ENCODE measurements at regions not wholly inside any gene's neighbourhood (a gene's known extent, or its start where the extent isn't known, plus 50 kb on each side); places are given as distances from the start of the nearest gene placed in this dataset.

DNA sequence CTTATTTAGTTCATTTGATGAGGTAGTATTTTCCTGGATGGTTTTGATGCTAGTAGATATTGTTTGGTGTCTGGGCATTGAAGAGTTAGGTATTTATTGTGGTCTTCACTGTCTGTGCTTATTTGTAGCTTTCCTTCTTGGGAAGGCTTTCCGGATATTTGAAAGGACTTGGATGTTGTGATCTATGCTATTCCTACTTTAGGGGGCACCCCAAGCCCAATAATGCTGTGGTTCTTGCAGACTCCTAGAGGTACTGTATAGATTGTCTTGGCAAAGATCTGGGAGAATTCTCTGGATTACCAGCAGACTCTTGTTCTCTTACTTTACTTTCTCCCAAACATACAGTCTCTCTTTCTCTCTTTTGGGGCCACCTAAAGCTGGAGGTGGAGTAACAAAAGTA, 315.7 kb downstream of the MAT2B start:
- CTCF ChIA-PET: interaction anchor here (0.6 to 1.1 kb wide), 2 partner anchors 12 to 215 kb away, joined by 3 read pairs; no protein-coding TSS in a partner anchor
- Mint-ChIP-seq H3K27me3 (ENCODE audit: insufficient read depth, unreplicated experiment) (no peaks in the 10 kb centered on the region), H3K27ac (ENCODE audit: low read depth, unreplicated experiment) (no peak overlapping the region), H3K4me1 (ENCODE audit: insufficient read depth, unreplicated experiment) (no peaks in the 10 kb centered on the region), H3K36me3 (ENCODE audit: insufficient read depth, unreplicated experiment) (no peaks in the 10 kb centered on the region), H3K9me3 (ENCODE audit: unreplicated experiment) (peaks cover 30% of the 10 kb centered on the region), H3K4me3 (ENCODE audit: unreplicated experiment) (no peak overlapping the region)
- no TSS peak for BruUV-seq (replicated peaks)
- peak; percentile 23 for DNase-seq (ENCODE audit: unreplicated experiment)
- intact Hi-C loops (cut with micrococcal nuclease): no loop called here
- TF ChIP-seq, protein P1, sequence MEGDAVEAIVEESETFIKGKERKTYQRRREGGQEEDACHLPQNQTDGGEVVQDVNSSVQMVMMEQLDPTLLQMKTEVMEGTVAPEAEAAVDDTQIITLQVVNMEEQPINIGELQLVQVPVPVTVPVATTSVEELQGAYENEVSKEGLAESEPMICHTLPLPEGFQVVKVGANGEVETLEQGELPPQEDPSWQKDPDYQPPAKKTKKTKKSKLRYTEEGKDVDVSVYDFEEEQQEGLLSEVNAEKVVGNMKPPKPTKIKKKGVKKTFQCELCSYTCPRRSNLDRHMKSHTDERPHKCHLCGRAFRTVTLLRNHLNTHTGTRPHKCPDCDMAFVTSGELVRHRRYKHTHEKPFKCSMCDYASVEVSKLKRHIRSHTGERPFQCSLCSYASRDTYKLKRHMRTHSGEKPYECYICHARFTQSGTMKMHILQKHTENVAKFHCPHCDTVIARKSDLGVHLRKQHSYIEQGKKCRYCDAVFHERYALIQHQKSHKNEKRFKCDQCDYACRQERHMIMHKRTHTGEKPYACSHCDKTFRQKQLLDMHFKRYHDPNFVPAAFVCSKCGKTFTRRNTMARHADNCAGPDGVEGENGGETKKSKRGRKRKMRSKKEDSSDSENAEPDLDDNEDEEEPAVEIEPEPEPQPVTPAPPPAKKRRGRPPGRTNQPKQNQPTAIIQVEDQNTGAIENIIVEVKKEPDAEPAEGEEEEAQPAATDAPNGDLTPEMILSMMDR (IDR thresholded peaks at IDR 0.05; ENCODE audit: unreplicated experiment): no peak
- POLR2A ChIA-PET: interaction anchor here (0.6 kb wide), 1 partner anchor 576 kb away, joined by 3 read pairs; no protein-coding TSS in a partner anchor

DNA sequence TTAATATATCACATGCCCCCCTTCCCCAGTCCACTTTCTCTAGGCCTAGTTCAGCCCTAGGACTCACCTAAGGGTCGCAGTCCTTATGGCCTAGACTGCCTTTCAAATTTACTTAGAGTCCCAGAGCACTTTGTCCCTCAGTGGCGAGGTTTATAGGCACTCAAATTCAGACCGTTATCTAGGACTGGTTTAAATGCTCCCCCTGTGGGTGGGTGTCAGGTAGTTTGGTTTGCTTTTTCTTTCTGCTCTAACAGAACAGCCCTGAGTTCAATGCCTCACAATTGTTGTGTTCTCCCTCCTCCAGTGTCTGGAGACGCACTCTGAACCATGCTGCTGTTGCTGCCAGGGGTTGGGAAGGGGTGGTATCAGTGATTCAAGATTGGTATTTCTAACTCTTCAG, 317.1 kb downstream of the MAT2B start:
- ChIA-PET CTCF (no interaction called here), POLR2A (interaction anchor here (0.7 kb wide), 1 partner anchor 83 kb away, joined by 3 read pairs; no protein-coding TSS in a partner anchor)
- BruUV-seq (replicated peaks): no TSS peak
- H3K36me3 Mint-ChIP-seq (ENCODE audit: insufficient read depth, unreplicated experiment): no peaks in the 10 kb centered on the region
- DNase-seq (ENCODE audit: unreplicated experiment): no peak
- TF ChIP-seq, protein P1 (IDR thresholded peaks at IDR 0.05; ENCODE audit: unreplicated experiment): no peak
- no peak overlapping the region for H3K4me3 Mint-ChIP-seq (ENCODE audit: unreplicated experiment)
- intact Hi-C loops (cut with micrococcal nuclease): no loop called here
- H3K27ac Mint-ChIP-seq (ENCODE audit: low read depth, unreplicated experiment): no peak overlapping the region
- H3K4me1 Mint-ChIP-seq (ENCODE audit: insufficient read depth, unreplicated experiment): no peaks in the 10 kb centered on the region
- peaks cover 28% of the 10 kb centered on the region for H3K9me3 Mint-ChIP-seq (ENCODE audit: unreplicated experiment)
- no peaks in the 10 kb centered on the region for H3K27me3 Mint-ChIP-seq (ENCODE audit: insufficient read depth, unreplicated experiment)

DNA sequence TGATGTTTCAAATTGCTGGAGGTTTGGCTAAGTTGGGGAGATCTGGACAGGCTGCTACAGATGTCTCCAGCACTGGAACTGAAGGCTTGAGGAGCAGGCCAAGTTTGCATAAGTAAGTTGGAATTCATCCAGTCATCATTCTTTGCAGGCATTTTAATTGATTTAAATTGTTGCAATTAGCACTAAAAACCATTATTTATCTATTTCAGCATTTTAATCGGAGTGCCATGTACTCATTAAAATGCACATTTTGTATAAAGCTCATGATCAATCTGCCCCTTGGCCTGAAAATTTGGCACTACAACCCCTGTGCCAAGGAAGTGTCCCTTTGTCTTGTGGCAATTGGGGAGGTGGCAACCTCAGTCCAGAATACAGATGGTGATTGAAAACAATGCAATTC, 320.2 kb downstream of the MAT2B start:
- BruUV-seq (replicated peaks): no TSS peak
- Mint-ChIP-seq H3K9me3 (ENCODE audit: unreplicated experiment) (peaks cover 4% of the 10 kb centered on the region), H3K27me3 (ENCODE audit: insufficient read depth, unreplicated experiment) (no peaks in the 10 kb centered on the region), H3K4me3 (ENCODE audit: unreplicated experiment) (no peak overlapping the region), H3K36me3 (ENCODE audit: insufficient read depth, unreplicated experiment) (no peaks in the 10 kb centered on the region), H3K4me1 (ENCODE audit: insufficient read depth, unreplicated experiment) (peaks cover 5% of the 10 kb centered on the region), H3K27ac (ENCODE audit: low read depth, unreplicated experiment) (no peak overlapping the region)
- intact Hi-C loops (cut with micrococcal nuclease): no loop called here
- ChIA-PET CTCF (no interaction called here), POLR2A (no interaction called here)
- TF ChIP-seq, protein P1 (IDR thresholded peaks at IDR 0.05; ENCODE audit: unreplicated experiment): no peak
- no peak for DNase-seq (ENCODE audit: unreplicated experiment)

DNA sequence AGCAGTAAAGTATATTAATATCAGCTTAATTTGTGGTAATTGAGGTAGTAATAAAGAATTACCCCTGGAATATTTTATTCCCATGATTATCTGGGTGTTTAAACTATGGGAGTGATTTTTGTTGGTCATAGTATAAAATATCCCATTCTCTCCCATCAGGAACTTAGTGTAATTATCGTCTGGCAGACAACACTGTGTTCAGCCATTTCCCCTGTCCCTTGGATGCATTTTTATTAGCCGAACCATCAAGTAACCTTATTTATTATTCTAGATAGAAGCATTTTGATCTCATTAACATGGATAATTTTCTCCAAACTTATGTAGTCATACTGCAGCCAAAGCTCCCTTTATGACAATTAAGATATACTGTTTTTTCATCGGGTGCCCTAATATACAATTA, 320.8 kb downstream of the MAT2B start:
- no peak overlapping the region for H3K4me3 Mint-ChIP-seq (ENCODE audit: unreplicated experiment)
- BruUV-seq (replicated peaks): no TSS peak
- intact Hi-C loops (cut with micrococcal nuclease): no loop called here
- DNase-seq (ENCODE audit: unreplicated experiment): no peak
- CTCF ChIA-PET: no interaction called here
- no peak overlapping the region for H3K27ac Mint-ChIP-seq (ENCODE audit: low read depth, unreplicated experiment)
- no peaks in the 10 kb centered on the region for H3K9me3 Mint-ChIP-seq (ENCODE audit: unreplicated experiment)
- TF ChIP-seq, protein P1 (IDR thresholded peaks at IDR 0.05; ENCODE audit: unreplicated experiment): no peak
- H3K27me3 Mint-ChIP-seq (ENCODE audit: insufficient read depth, unreplicated experiment): no peaks in the 10 kb centered on the region
- H3K36me3 Mint-ChIP-seq (ENCODE audit: insufficient read depth, unreplicated experiment): no peaks in the 10 kb centered on the region
- POLR2A ChIA-PET: interaction anchor here (0.7 kb wide), 1 partner anchor 32 kb away, joined by 4 read pairs; no protein-coding TSS in a partner anchor
- peaks cover 5% of the 10 kb centered on the region for H3K4me1 Mint-ChIP-seq (ENCODE audit: insufficient read depth, unreplicated experiment)

Data from MCF 10A (cell line).